Right cardiac atrium (tissue), 5 donors: ENCODE measurements at regions not wholly inside any gene's neighbourhood (a gene's known extent, or its start where the extent isn't known, plus 50 kb on each side); places are given as distances from the start of the nearest gene placed in this dataset.
A peak's percentile ranks its signal among the peaks of the same experiment; 100 is the strongest.

Experiments used
- ATAC-seq, 2 donors: fragments of 200-7000 bp; cut with Tn5 transposase; one replicate each; pipeline versions ENCODE4 v1.8.0 to v1.9.1; 2020; ENCODE audit warnings: moderate library complexity in 2 of 2, mild to moderate bottlenecking in 1 of 2
- DNase-seq, 3 donors: peaks; one replicate each; pipeline ENCODE4 v3.0.0-alpha.2; 2020
- H3K27ac ChIP-seq: one replicate; pipeline ENCODE4 v1.5.1; 2013; ENCODE audit warnings: mild to moderate bottlenecking, low read length, control low read depth, moderate library complexity
- H3K27me3 ChIP-seq: one replicate; pipeline ENCODE4 v1.6.1; 2013; ENCODE audit not compliant: control insufficient read depth, insufficient read depth
- H3K4me1 ChIP-seq: one replicate; pipeline ENCODE4 v1.6.1; 2013; ENCODE audit warnings: low read length; ENCODE audit not compliant: control insufficient read depth, insufficient read depth
- H3K4me3 ChIP-seq: one replicate; pipeline ENCODE4 v1.5.1; 2013; ENCODE audit warnings: low read length, control low read depth
- H3K9me3 ChIP-seq: one replicate; pipeline ENCODE4 v1.6.1; 2013; ENCODE audit warnings: low read length; ENCODE audit not compliant: control insufficient read depth
- WGBS: extraction: QIAGEN DNeasy Blood & Tissue Kit; methylation state at CpG from one replicate; pipeline ENCODE4 v1.1.7; 2013; 5-methylcytosine and 5-hydroxymethylcytosine counted together
- intact Hi-C, 4 donors: fragments of 100-400 bp; cut with DNase I; formaldehyde crosslinking; loops; one replicate each; pipeline versions ENCODE4 v1.11.0 to v1.14.0; 2022 to 2023
- donor health status: healthy with polysubstance abuse.
- donor health status: DM: no; HTN: yes; CAD: no.
- donor health status: DM: no; HTN: no; CAD: no.
- donor health status: DM: no; HTN: yes; CAD: no; lungs with severe emphysema.
- donor health status: DM: yes; HTN: yes; CAD: no.

DNA sequence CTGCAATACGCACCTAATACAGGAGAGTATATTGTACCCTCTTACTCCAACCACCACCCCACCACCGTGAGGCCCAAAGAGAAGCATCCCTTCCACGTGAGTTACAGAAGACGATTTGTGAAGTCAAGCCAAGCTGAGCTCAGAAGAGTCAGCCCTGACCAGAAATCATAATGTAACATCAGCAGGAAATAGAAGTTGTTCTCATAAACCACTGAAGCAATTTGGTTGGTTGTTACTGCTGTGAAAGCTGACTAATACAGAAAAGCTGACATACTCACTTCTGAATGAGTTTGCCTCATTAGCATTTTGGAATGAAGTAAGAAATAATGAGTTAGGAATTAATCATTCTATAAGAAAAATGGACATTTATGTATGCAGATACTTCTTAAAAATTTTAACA, 749.4 kb upstream of the SLC10A2 start:
- Histone ChIP-seq H3K9me3 (no peaks in the 10 kb centered on the region), H3K27me3 (no peaks in the 10 kb centered on the region), H3K4me1 (no peaks in the 10 kb centered on the region), H3K27ac (no peak overlapping the region), H3K4me3 (no peak overlapping the region)
- 77% methylated on average over 4 of the region's 4 CpGs for WGBS
- no peak for DNase-seq
- intact Hi-C loops: no loop called here
- ATAC-seq: no peak

- H3K4me1 ChIP-seq: no peaks in the 10 kb centered on the region
- H3K4me3 ChIP-seq: no peak overlapping the region
- H3K27me3 ChIP-seq: no peaks in the 10 kb centered on the region
- intact Hi-C loops: no loop called here
- H3K9me3 ChIP-seq: no peaks in the 10 kb centered on the region
- DNase-seq: no peak
- no peak for ATAC-seq
- H3K27ac ChIP-seq: no peak overlapping the region
- 35% methylated on average over 5 of the region's 5 CpGs for WGBS
These were observed 746.8 kb upstream of the SLC10A2 start for GRCh38 chr13:103812971-103813370.

- H3K27ac ChIP-seq: no peak overlapping the region
- no peaks in the 10 kb centered on the region for H3K4me1 ChIP-seq
- H3K9me3 ChIP-seq: no peaks in the 10 kb centered on the region
- no peak overlapping the region for H3K4me3 ChIP-seq
- WGBS: 35% methylated on average over 4 of the region's 4 CpGs
- intact Hi-C loops: no loop called here
- DNase-seq (no peak), ATAC-seq (no peak)
- no peaks in the 10 kb centered on the region for H3K27me3 ChIP-seq
These were observed 746.3 kb upstream of the SLC10A2 start for GRCh38 chr13:103812558-103812957.

DNA sequence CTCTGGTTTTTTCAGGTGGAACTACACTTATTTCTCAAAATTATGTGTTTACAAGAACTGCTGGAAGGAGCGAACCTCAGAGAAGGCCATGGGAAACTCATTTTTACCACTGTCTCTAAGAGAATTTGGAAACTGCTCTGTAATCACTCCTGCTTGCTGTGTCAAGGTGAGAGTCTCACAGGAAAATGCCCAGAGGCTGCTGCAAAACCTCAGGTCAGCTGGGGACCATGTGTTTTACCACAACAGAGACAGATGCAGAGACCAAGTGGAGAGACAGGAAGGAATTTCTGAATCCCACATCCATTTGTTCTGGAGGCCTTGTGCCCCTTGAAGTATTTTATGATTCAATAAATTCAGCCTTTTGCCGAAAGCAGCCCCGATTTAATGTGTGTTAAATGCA, 743.8 kb upstream of the SLC10A2 start:
- intact Hi-C loops: no loop called here
- ATAC-seq: no peak

GRCh38 chr13:103805771-103806170, 739.6 kb upstream of the SLC10A2 start:
- Histone ChIP-seq H3K27ac (no peak overlapping the region), H3K4me1 (peaks cover 2% of the 10 kb centered on the region), H3K4me3 (no peak overlapping the region), H3K9me3 (no peaks in the 10 kb centered on the region), H3K27me3 (no peaks in the 10 kb centered on the region)
- intact Hi-C loops: no loop called here
- WGBS: 47% methylated on average over 4 of the region's 4 CpGs
- DNase-seq (no peak), ATAC-seq (no peak)

More for the DNA sequence above, 743.8 kb upstream of the SLC10A2 start:
- DNase-seq: no peak
- Histone ChIP-seq H3K9me3 (no peaks in the 10 kb centered on the region), H3K27me3 (no peaks in the 10 kb centered on the region), H3K4me3 (no peak overlapping the region), H3K4me1 (no peaks in the 10 kb centered on the region), H3K27ac (no peak overlapping the region)
- WGBS: 96% methylated on average over 3 of the region's 3 CpGs

DNA sequence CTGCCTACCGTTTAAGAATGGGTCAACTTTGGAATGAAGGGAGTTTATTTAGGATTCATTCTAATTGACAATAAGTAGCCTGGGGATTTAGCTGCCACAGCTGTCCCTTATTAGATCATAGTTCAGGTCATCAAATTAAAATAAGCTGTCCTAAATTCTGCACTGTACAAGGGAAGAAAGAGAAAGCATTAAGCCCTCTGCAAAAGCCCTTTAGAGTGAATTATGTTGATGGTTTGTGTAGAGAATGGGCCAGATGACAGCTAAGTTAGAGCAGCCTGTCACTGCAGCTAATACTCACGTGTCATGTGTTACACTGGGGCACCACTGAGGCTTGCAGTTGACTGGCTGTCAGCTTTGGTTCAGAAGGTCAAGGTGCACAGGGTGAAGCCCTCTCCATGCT, 737.1 kb upstream of the SLC10A2 start:
- 36% methylated on average over 2 of the region's 2 CpGs for WGBS
- H3K4me1 ChIP-seq: peaks cover 2% of the 10 kb centered on the region
- ATAC-seq (no peak), DNase-seq (no peak)
- no peak overlapping the region for H3K27ac ChIP-seq
- no peak overlapping the region for H3K4me3 ChIP-seq
- intact Hi-C loops: no loop called here
- H3K27me3 ChIP-seq: no peaks in the 10 kb centered on the region
- no peaks in the 10 kb centered on the region for H3K9me3 ChIP-seq

DNA sequence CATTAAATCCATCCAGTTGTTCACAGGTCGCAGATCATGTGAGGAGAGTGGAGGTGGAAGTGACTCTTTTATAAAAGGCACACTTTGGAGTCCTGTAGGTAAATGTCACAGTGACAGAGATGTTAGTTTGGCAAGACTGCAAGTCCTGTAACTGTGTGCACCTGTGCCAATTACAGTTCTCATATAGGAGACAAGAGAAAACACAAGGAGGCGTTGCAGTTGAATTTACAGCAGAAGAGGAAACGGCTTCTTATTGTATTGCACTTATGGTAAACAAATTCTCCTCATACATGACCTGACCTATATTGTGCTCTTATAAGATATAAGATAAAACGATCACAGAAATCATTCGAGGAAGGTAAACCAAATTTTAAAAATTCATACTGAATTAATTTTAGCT, 732.8 kb upstream of the SLC10A2 start:
- ATAC-seq (no peak), DNase-seq (no peak)
- intact Hi-C loops: no loop called here
- H3K4me1 ChIP-seq: peaks cover 2% of the 10 kb centered on the region
- no peaks in the 10 kb centered on the region for H3K9me3 ChIP-seq
- no peaks in the 10 kb centered on the region for H3K27me3 ChIP-seq
- H3K4me3 ChIP-seq: no peak overlapping the region
- WGBS: 74% methylated on average over 5 of the region's 5 CpGs
- no peak overlapping the region for H3K27ac ChIP-seq

DNA sequence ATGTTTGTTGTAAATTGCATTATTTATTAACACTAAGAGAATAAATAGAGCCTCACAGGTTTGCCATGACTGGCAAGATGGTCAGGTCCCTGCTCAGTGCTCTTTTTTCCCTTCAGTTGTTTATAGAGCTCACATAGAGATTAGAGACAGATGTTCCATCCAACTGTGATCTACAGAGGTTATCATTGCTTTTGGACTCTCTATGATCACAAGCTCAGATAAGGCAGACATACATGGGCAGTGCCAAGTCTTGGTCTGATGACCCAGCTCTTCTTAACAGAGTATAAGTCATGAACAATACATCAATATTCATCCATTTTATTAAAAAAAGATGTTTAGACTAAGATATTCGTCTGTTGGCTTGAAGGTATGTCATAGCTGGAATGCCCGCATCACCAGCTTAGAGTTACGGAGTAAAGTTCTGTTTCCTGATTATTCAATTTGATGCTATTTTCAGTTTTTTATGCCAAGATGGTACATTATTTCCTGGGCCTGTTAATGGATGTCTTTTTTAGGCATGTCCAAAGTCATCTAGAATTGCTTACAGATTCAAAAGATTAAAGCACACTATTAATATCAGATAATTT, 729.8 kb upstream of the SLC10A2 start:
- no peak overlapping the region for H3K4me3 ChIP-seq
- DNase-seq (no peak), ATAC-seq (no peak)
- H3K4me1 ChIP-seq: no peaks in the 10 kb centered on the region
- 87% methylated on average over 3 of the region's 3 CpGs for WGBS
- intact Hi-C loops: no loop called here
- H3K27me3 ChIP-seq: no peaks in the 10 kb centered on the region
- H3K27ac ChIP-seq: no peak overlapping the region
- H3K9me3 ChIP-seq: no peaks in the 10 kb centered on the region

GRCh38 chr13:103794526-103794925, 728.3 kb upstream of the SLC10A2 start:
- intact Hi-C loops: no loop called here
- H3K27me3 ChIP-seq: no peaks in the 10 kb centered on the region
- H3K9me3 ChIP-seq: no peaks in the 10 kb centered on the region
- H3K4me1 ChIP-seq: no peaks in the 10 kb centered on the region
- WGBS: 48% methylated on average over 2 of the region's 2 CpGs
- no peak overlapping the region for H3K27ac ChIP-seq
- no peak for DNase-seq
- H3K4me3 ChIP-seq: no peak overlapping the region
- ATAC-seq: no peak

DNA sequence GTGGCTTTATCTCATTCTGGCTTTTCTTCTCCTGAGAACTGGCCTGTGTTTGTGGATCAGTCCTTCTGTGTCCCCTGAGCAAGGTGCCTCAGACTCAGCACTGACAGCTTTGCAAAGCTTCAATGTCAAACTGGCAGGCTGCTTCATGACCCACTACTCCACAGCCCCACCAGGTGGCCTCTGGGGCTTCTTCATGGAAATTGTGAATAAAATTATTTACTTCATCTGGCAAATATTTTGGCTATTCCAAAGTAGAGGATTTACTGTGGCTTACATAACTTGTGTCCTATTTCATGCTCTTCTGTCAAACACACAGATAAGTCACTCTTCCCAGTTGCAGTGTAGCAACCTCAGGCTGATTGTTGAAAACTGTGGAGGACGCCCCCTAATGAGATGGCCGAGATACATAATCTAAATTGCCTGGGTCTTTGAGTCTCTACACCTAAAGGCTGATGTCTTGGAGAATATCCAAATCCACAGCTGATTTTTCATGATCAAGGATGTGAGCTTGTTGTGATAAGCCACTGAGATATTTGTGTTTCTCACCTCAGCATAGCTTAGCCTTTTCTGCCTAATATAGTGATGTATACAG, 721.9 kb upstream of the SLC10A2 start:
- intact Hi-C loops: no loop called here
- DNase-seq (peak in 1 of 3 donors; percentile 12), ATAC-seq (peak in 1 of 2 donors; percentile 76)

GRCh38 chr13:103772576-103772975, 706.4 kb upstream of the SLC10A2 start:
- no peaks in the 10 kb centered on the region for H3K27me3 ChIP-seq
- 91% methylated on average over 8 of the region's 8 CpGs for WGBS
- DNase-seq: no peak

More for the DNA sequence above, 721.9 kb upstream of the SLC10A2 start:
- Histone ChIP-seq H3K27me3 (no peaks in the 10 kb centered on the region), H3K9me3 (no peaks in the 10 kb centered on the region), H3K4me3 (no peak overlapping the region), H3K27ac (no peak overlapping the region), H3K4me1 (no peaks in the 10 kb centered on the region)
- WGBS: 46% methylated on average over 2 of the region's 2 CpGs

GRCh38 chr13:103762523-103762922, 696.3 kb upstream of the SLC10A2 start:
- no peaks in the 10 kb centered on the region for H3K9me3 ChIP-seq
- no peak overlapping the region for H3K4me3 ChIP-seq
- WGBS: 89% methylated on average over 3 of the region's 3 CpGs
- ATAC-seq (no peak), DNase-seq (no peak)
- H3K4me1 ChIP-seq: no peaks in the 10 kb centered on the region
- no peaks in the 10 kb centered on the region for H3K27me3 ChIP-seq
- no peak overlapping the region for H3K27ac ChIP-seq
- intact Hi-C loops: no loop called here

More at GRCh38 chr13:103772576-103772975, 706.4 kb upstream of the SLC10A2 start:
- no peaks in the 10 kb centered on the region for H3K4me1 ChIP-seq
- H3K9me3 ChIP-seq: no peaks in the 10 kb centered on the region
- intact Hi-C loops: no loop called here
- H3K4me3 ChIP-seq: no peak overlapping the region
- H3K27ac ChIP-seq: no peak overlapping the region
- ATAC-seq: no peak
